ENCODE measurements at regions not wholly inside any gene's neighbourhood (a gene's known extent, or its start where the extent isn't known, plus 50 kb on each side); places are given as distances from the start of the nearest gene placed in this dataset.

DNA sequence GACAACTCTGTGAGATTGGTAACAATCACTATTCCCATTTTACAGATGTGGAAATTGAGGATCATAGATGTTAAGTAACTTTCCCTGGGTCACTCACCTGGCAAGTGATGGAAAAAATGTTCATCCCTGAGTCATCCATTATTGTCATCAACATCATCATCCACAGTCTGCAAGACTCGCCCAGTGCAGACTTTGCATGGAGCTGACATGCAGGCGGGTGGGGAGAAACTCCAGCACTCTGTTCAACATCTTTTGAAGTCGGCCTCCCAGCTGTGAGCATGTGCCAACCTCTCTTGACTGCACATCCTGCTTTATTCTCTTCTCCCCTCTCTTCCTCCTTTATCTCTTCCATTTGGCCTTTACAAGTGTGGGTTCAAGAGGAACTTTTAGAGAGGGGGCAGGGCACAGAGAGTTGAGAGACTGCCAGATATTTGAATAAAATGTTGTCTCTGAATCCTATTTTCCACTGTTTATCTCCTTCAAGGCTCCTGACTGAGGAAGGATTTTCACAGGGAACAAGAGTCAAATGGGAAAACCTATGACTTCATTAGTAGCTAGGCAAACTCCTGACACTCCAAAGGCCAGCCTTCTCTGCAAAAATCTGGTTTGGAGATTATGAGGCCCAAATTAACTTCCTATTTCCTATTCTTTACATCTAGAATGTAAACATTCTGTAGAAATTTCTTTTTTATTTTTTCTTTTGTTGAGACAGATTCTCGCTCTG is 283.7 kb upstream of the PODXL start:
- no TSS peak for BruUV-seq (replicated peaks)
- no peak overlapping the region for H2AK5ac ChIP-seq (ENCODE audit: low read depth, low read length)
- dilution Hi-C loops (cut with HindIII; ENCODE audit: low sequenced_read_pairs, unreplicated experiment), result no loop called here

More for the DNA sequence above, 283.7 kb upstream of the PODXL start:
- ATAC-seq (ENCODE audit: low read depth) (no peak), DNase-seq (no peak)
- H3K56ac ChIP-seq (ENCODE audit: extremely low read depth, insufficient read depth, low read length), result no peak overlapping the region
- H3K9me3 ChIP-seq (ENCODE audit: control insufficient read depth, insufficient read depth, low read length), result no peaks in the 10 kb centered on the region
- no peak overlapping the region for H3K14ac ChIP-seq (replicated peaks; ENCODE audit: low read depth, low read length)
- no peak overlapping the region for H3K23ac ChIP-seq (ENCODE audit: low read depth, low read length)
- H3K27ac ChIP-seq (ENCODE audit: insufficient read depth, low read length), result no peak overlapping the region
- H2BK15ac ChIP-seq (ENCODE audit: low read depth, low read length), result no peak overlapping the region
- H3K4me1 ChIP-seq (ENCODE audit: control insufficient read depth, insufficient read depth, low read length), result no peaks in the 10 kb centered on the region; the same call in 1 of the 2 replicates
- H4K5ac ChIP-seq (ENCODE audit: low read depth, low read length), result no peak overlapping the region
- no peaks in the 10 kb centered on the region for H3K9me1 ChIP-seq (ENCODE audit: insufficient read depth, low read length)
- no peak overlapping the region for H4K91ac ChIP-seq (ENCODE audit: insufficient read depth, low read depth, low read length)
- no peak overlapping the region for H4K8ac ChIP-seq (ENCODE audit: low read depth in 2 of 2, low read length in 2 of 2)
- no peaks in the 10 kb centered on the region for H3K27me3 ChIP-seq (ENCODE audit: control insufficient read depth, insufficient read depth, low read length)
- H3K4me3 ChIP-seq (ENCODE audit: insufficient read depth, low read depth, low read length), result no peak overlapping the region
- TF ChIP-seq MXI1 (IDR thresholded peaks at IDR 0.05; ENCODE audit: borderline replicate concordance, low read depth, low read length) (no peak), RAD21 (IDR thresholded peaks at IDR 0.05; ENCODE audit: low read length) (no peak), CHD1 (IDR thresholded peaks at IDR 0.05; ENCODE audit: low read depth, low read length) (no peak), SMC3 (IDR thresholded peaks at IDR 0.05; ENCODE audit: low read depth, low read length) (no peak), RFX5 (IDR thresholded peaks at IDR 0.05; ENCODE audit: low read depth, low read length) (no peak), CTCF (conservative IDR thresholded peaks at IDR 0.05; ENCODE audit: low read depth, low read length) (no peak), BHLHE40 (IDR thresholded peaks at IDR 0.05; ENCODE audit: low read depth, low read length) (no peak), ELK1 (IDR thresholded peaks at IDR 0.05; ENCODE audit: borderline replicate concordance, low read depth, low read length) (no peak), MAZ (IDR thresholded peaks at IDR 0.05; ENCODE audit: borderline replicate concordance, low read depth, low read length) (no peak), CEBPB (IDR thresholded peaks at IDR 0.05; ENCODE audit: low read depth, low read length) (no peak), POLR2A (IDR thresholded peaks at IDR 0.05; ENCODE audit: low read depth, low read length) (no peak), MAFK (IDR thresholded peaks at IDR 0.05; ENCODE audit: low read depth, low read length) (no peak), RCOR1 (IDR thresholded peaks at IDR 0.05; ENCODE audit: insufficient replicate concordance, low read length) (no peak), FOS (IDR thresholded peaks at IDR 0.05; ENCODE audit: low read depth, low read length) (no peak), NFE2L2 (IDR thresholded peaks at IDR 0.05; ENCODE audit: low read depth, low read length) (no peak)
- TF ChIP-seq, protein P1, sequence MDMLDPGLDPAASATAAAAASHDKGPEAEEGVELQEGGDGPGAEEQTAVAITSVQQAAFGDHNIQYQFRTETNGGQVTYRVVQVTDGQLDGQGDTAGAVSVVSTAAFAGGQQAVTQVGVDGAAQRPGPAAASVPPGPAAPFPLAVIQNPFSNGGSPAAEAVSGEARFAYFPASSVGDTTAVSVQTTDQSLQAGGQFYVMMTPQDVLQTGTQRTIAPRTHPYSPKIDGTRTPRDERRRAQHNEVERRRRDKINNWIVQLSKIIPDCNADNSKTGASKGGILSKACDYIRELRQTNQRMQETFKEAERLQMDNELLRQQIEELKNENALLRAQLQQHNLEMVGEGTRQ (IDR thresholded peaks at IDR 0.05; ENCODE audit: low read depth, low read length), result no peak
- H2BK5ac ChIP-seq (ENCODE audit: low read depth, low read length, poor library complexity, severe bottlenecking), result no peak overlapping the region
- no peak overlapping the region for H2BK20ac ChIP-seq (ENCODE audit: low read depth, low read length)
- H3K36me3 ChIP-seq (ENCODE audit: control insufficient read depth, insufficient read depth, low read length), result no peaks in the 10 kb centered on the region
- H4K20me1 ChIP-seq (ENCODE audit: insufficient read depth, low read length), result no peaks in the 10 kb centered on the region
- no peaks in the 10 kb centered on the region for H3K79me1 ChIP-seq (ENCODE audit: low read depth in 1 of 2, low read length in 2 of 2)
- WGBS, 2 experiments (ENCODE audit: extremely low coverage in 2 of 2, insufficient read length in 1 of 2), result no CpG with 5 or more reads among the region's 4 CpGs
- no peak overlapping the region for H2BK120ac ChIP-seq (ENCODE audit: low read depth, low read length)
- no peak overlapping the region for H3K18ac ChIP-seq (ENCODE audit: low read depth, low read length)
- no peak overlapping the region for H3K4ac ChIP-seq (ENCODE audit: low read depth, low read length)
- in situ Hi-C loops (cut with MboI; ENCODE audit: low sequenced_read_pairs) (no loop called here), intact Hi-C loops (cut with micrococcal nuclease) (no loop called here)
- ChIA-PET POLR2A (ENCODE audit: unreplicated experiment) (no interaction called here), CTCF (no interaction called here)
- no peak overlapping the region for H3K4me2 ChIP-seq (ENCODE audit: low read depth, low read length)
- no peak overlapping the region for H2AFZ ChIP-seq (replicated peaks; ENCODE audit: low read length, poor library complexity)
- H3K9ac ChIP-seq (ENCODE audit: low read depth, low read length), result no peak overlapping the region
- H2AK9ac ChIP-seq (replicated peaks; ENCODE audit: low read depth, low read length, poor library complexity), result no peak overlapping the region

Data from IMR-90 (cell line).